Mesendoderm (in vitro differentiated cells): ENCODE measurements at regions not wholly inside any gene's neighbourhood (a gene's known extent, or its start where the extent isn't known, plus 50 kb on each side); places are given as distances from the start of the nearest gene placed in this dataset.

Experiments
- DNase-seq: peaks from one replicate; pipeline ENCODE4 v3.0.0; 2013
- H2AK5ac ChIP-seq: 2 replicates; pipeline ENCODE4 v1.6.1; 2013; ENCODE audit warnings: low read length, inconsistent platforms
- H2BK120ac ChIP-seq: 2 replicates; pipeline ENCODE4 v1.6.1; 2013; ENCODE audit warnings: low read depth, mild to moderate bottlenecking, low read length, moderate library complexity, mixed read lengths
- H2BK15ac ChIP-seq: replicated peaks from 2 replicates; pipeline ENCODE4 v1.6.1; 2013; ENCODE audit warnings: low read depth, mild to moderate bottlenecking, moderate library complexity
- H2BK5ac ChIP-seq: 2 replicates; pipeline ENCODE4 v1.6.1; 2013; ENCODE audit warnings: low read length, inconsistent platforms
- H3K18ac ChIP-seq: 2 replicates; pipeline ENCODE4 v1.6.1; 2013; ENCODE audit warnings: mild to moderate bottlenecking, low read length, mixed read lengths
- H3K23ac ChIP-seq: one replicate; pipeline ENCODE4 v1.6.1; 2013; ENCODE audit warnings: low read length
- H3K27ac ChIP-seq: 2 replicates; pipeline ENCODE4 v1.5.1; 2013; ENCODE audit warnings: low read depth, mild to moderate bottlenecking, inconsistent platforms, low read length, moderate library complexity
- H3K27me3 ChIP-seq: 2 replicates; pipeline ENCODE4 v1.6.1; 2013; ENCODE audit warnings: low read length, control low read depth, mild to moderate bottlenecking, inconsistent platforms; ENCODE audit not compliant: insufficient read depth, poor library complexity
- H3K36me3 ChIP-seq: 2 replicates; pipeline ENCODE4 v1.6.1; 2013; ENCODE audit warnings: low read length, inconsistent platforms; ENCODE audit not compliant: control insufficient read depth, insufficient read depth
- H3K4ac ChIP-seq: one replicate; pipeline ENCODE4 v1.6.1; 2013; ENCODE audit warnings: low read depth, mild to moderate bottlenecking, low read length, moderate library complexity
- H3K4me1 ChIP-seq: 2 replicates; pipeline ENCODE4 v1.6.1; 2013; ENCODE audit warnings: low read depth, low read length, inconsistent platforms; ENCODE audit not compliant: control insufficient read depth
- H3K4me2 ChIP-seq: 2 replicates; pipeline ENCODE4 v1.6.1; 2013; ENCODE audit warnings: low read length
- H3K4me3 ChIP-seq: 2 replicates; pipeline ENCODE4 v1.5.1; 2013; ENCODE audit warnings: mild to moderate bottlenecking, low read length
- H3K56ac ChIP-seq: one replicate; pipeline ENCODE4 v1.6.1; 2013; ENCODE audit warnings: low read length
- H3K79me1 ChIP-seq: 2 replicates; pipeline ENCODE4 v1.6.1; 2013; ENCODE audit warnings: low read length, inconsistent platforms
- H3K79me2 ChIP-seq: 2 replicates; pipeline ENCODE4 v1.6.1; 2013; ENCODE audit warnings: mild to moderate bottlenecking, low read length; ENCODE audit not compliant: control insufficient read depth, insufficient read depth
- H3K9ac ChIP-seq: 2 replicates; pipeline ENCODE4 v1.6.1; 2013; ENCODE audit warnings: low read length, inconsistent platforms
- H4K5ac ChIP-seq: one replicate; pipeline ENCODE4 v1.6.1; 2013; ENCODE audit warnings: low read length
- H4K8ac ChIP-seq: one replicate; pipeline ENCODE4 v1.6.1; 2013; ENCODE audit warnings: low read depth, mild to moderate bottlenecking, control low read depth, low read length, moderate library complexity
- WGBS: extraction: QIAGEN DNeasy Blood & Tissue Kit; methylation state at CpG from one replicate; pipeline ENCODE4 v1.1.7; 2013; ENCODE audit warnings: low lambda C conversion rate, missing lambda C conversion rate; ENCODE audit not compliant: insufficient coverage; ENCODE audit errors: extremely low coverage; 5-methylcytosine and 5-hydroxymethylcytosine counted together

GRCh38 chr12:24379433-24379832, 430.0 kb upstream of the SOX5 start:
- H3K4me2 ChIP-seq: no peak overlapping the region
- H2BK15ac ChIP-seq: no peak overlapping the region
- H3K27me3 ChIP-seq: no peaks in the 10 kb centered on the region
- no CpG with 5 or more reads among the region's 3 CpGs for WGBS
- H3K4ac ChIP-seq: no peak overlapping the region
- no peak overlapping the region for H3K23ac ChIP-seq
- no peak overlapping the region for H3K18ac ChIP-seq
- no peak overlapping the region for H2AK5ac ChIP-seq
- H3K56ac ChIP-seq: no peak overlapping the region
- no peak overlapping the region for H2BK5ac ChIP-seq
- H3K9ac ChIP-seq: no peak overlapping the region
- H3K4me1 ChIP-seq: peaks cover 15% of the 10 kb centered on the region
- no peak overlapping the region for H2BK120ac ChIP-seq
- H3K4me3 ChIP-seq: no peak overlapping the region
- H3K27ac ChIP-seq: peak overlapping the region; percentile 22
- peak; percentile 65 for DNase-seq
- H3K79me1 ChIP-seq: no peaks in the 10 kb centered on the region
- H4K8ac ChIP-seq: no peak overlapping the region
- no peaks in the 10 kb centered on the region for H3K36me3 ChIP-seq
- no peak overlapping the region for H4K5ac ChIP-seq
- H3K79me2 ChIP-seq: no peaks in the 10 kb centered on the region

DNA sequence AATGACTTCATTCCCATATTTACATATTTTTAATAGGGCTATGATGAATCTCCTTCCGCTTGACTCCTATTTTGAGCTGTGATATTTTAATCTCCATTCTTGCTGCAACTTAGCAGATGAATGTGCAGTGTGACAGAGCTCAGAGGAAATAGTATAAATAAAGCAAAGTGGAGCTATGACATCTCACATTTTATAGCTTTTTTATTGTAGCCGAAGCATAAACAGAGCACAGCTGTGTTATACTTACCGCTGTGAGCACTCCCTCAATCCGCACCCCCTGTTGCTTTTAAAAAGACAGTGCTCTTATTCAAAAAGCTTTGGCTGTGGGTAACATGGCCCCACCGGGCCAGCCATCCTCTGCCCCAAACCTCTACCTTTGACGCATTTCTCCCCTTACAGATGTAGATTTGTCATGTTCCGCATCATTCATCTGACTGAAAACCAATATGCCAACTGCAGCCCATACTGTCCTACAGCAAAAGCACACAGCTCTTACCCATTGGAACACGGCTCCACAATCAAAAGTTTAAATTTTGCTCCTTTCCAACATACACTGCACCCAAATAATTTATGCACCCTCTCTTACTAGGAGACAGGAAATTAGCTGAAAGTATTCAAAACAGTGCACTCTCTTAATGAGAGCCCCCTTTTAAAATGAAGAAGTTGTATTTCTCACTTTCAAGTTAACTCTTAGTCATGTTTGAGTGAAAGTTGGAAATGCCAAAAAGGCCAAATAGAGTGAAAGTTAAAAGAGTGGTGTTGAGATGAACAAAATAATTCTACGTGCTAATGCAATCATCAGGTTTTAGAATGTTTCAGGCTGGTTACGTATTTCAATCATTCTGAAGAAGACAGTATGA, 429.3 kb upstream of the SOX5 start:
- Histone ChIP-seq H3K27ac (no peak overlapping the region), H3K4me3 (no peak overlapping the region)

GRCh38 chr12:24374452-24374851, 425.0 kb upstream of the SOX5 start:
- H3K79me1 ChIP-seq: no peaks in the 10 kb centered on the region
- H2AK5ac ChIP-seq: no peak overlapping the region
- no peaks in the 10 kb centered on the region for H3K27me3 ChIP-seq
- no peaks in the 10 kb centered on the region for H3K36me3 ChIP-seq
- peaks cover 12% of the 10 kb centered on the region for H3K4me1 ChIP-seq
- H3K9ac ChIP-seq: no peak overlapping the region
- no peak for DNase-seq
- H3K56ac ChIP-seq: no peak overlapping the region
- H2BK120ac ChIP-seq: no peak overlapping the region
- no peak overlapping the region for H2BK15ac ChIP-seq
- H3K79me2 ChIP-seq: no peaks in the 10 kb centered on the region
- no peak overlapping the region for H3K4me3 ChIP-seq
- no peak overlapping the region for H4K8ac ChIP-seq
- H4K5ac ChIP-seq: no peak overlapping the region
- H3K4me2 ChIP-seq: no peak overlapping the region
- no peak overlapping the region for H2BK5ac ChIP-seq
- no peak overlapping the region for H3K18ac ChIP-seq
- no peak overlapping the region for H3K27ac ChIP-seq
- no peak overlapping the region for H3K23ac ChIP-seq
- no peak overlapping the region for H3K4ac ChIP-seq

More for the DNA sequence above, 429.3 kb upstream of the SOX5 start:
- Histone ChIP-seq H3K4me2 (no peak overlapping the region), H3K36me3 (no peaks in the 10 kb centered on the region), H2BK5ac (no peak overlapping the region), H2BK15ac (no peak overlapping the region), H3K27me3 (no peaks in the 10 kb centered on the region), H3K4me1 (peaks cover 15% of the 10 kb centered on the region), H3K9ac (no peak overlapping the region), H3K4ac (no peak overlapping the region), H3K79me2 (no peaks in the 10 kb centered on the region), H3K18ac (no peak overlapping the region), H4K8ac (no peak overlapping the region), H3K79me1 (no peaks in the 10 kb centered on the region), H2AK5ac (no peak overlapping the region), H4K5ac (no peak overlapping the region), H3K56ac (no peak overlapping the region), H3K23ac (no peak overlapping the region), H2BK120ac (no peak overlapping the region)
- no peak for DNase-seq
- no CpG with 5 or more reads among the region's 10 CpGs for WGBS

DNA sequence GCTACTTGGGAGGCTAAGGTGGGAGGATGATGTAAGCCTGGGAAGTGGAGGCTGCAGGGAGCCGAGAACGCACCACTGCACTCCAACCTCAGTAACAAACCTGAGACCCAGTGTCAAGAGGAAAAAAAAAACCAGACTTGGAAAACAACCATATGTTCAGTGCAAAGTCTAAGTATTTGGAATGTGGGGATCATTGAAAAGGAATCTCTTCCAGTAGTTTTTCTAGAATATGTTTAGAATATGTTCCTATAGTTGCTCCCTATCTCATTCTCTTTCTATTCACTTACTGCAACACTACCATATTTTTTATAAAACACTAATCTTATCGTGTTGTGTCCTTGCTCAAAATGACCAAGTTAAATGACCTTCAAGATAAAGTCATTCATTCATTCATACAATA, 423.5 kb upstream of the SOX5 start:
- no peak overlapping the region for H2AK5ac ChIP-seq
- no peaks in the 10 kb centered on the region for H3K79me1 ChIP-seq
- H3K18ac ChIP-seq: no peak overlapping the region
- no peak for DNase-seq
- H4K8ac ChIP-seq: no peak overlapping the region
- no peak overlapping the region for H2BK120ac ChIP-seq
- no peak overlapping the region for H3K9ac ChIP-seq
- 100% methylated on average over 1 of the region's 3 CpGs for WGBS
- no peaks in the 10 kb centered on the region for H3K27me3 ChIP-seq
- no peaks in the 10 kb centered on the region for H3K36me3 ChIP-seq
- H4K5ac ChIP-seq: no peak overlapping the region
- H3K56ac ChIP-seq: no peak overlapping the region
- no peaks in the 10 kb centered on the region for H3K79me2 ChIP-seq
- H2BK15ac ChIP-seq: no peak overlapping the region
- H2BK5ac ChIP-seq: no peak overlapping the region
- H3K23ac ChIP-seq: no peak overlapping the region
- H3K4me3 ChIP-seq: no peak overlapping the region
- no peak overlapping the region for H3K4ac ChIP-seq
- H3K27ac ChIP-seq: no peak overlapping the region
- H3K4me1 ChIP-seq: no peaks in the 10 kb centered on the region
- no peak overlapping the region for H3K4me2 ChIP-seq

- H3K27ac ChIP-seq: no peak overlapping the region
- no peaks in the 10 kb centered on the region for H3K4me1 ChIP-seq
- no peaks in the 10 kb centered on the region for H3K79me1 ChIP-seq
- no peak overlapping the region for H2BK5ac ChIP-seq
- no peak overlapping the region for H3K9ac ChIP-seq
- H3K4me3 ChIP-seq: no peak overlapping the region
- no peak for DNase-seq
- no peak overlapping the region for H2BK15ac ChIP-seq
- no peak overlapping the region for H3K18ac ChIP-seq
- no peak overlapping the region for H3K4me2 ChIP-seq
- no peak overlapping the region for H2BK120ac ChIP-seq
- no CpG with 5 or more reads among the region's 1 CpG for WGBS
- no peak overlapping the region for H3K4ac ChIP-seq
- no peaks in the 10 kb centered on the region for H3K36me3 ChIP-seq
- no peak overlapping the region for H4K5ac ChIP-seq
- no peaks in the 10 kb centered on the region for H3K27me3 ChIP-seq
- no peak overlapping the region for H2AK5ac ChIP-seq
- no peaks in the 10 kb centered on the region for H3K79me2 ChIP-seq
- no peak overlapping the region for H3K23ac ChIP-seq
- H4K8ac ChIP-seq: no peak overlapping the region
- no peak overlapping the region for H3K56ac ChIP-seq
These were observed 417.0 kb upstream of the SOX5 start for GRCh38 chr12:24366514-24366913.

- H3K56ac ChIP-seq: no peak overlapping the region
- no peaks in the 10 kb centered on the region for H3K79me1 ChIP-seq
- H3K79me2 ChIP-seq: no peaks in the 10 kb centered on the region
- no peak overlapping the region for H4K8ac ChIP-seq
- no peaks in the 10 kb centered on the region for H3K27me3 ChIP-seq
- no peak overlapping the region for H2BK120ac ChIP-seq
- H3K4me2 ChIP-seq: no peak overlapping the region
- H3K36me3 ChIP-seq: no peaks in the 10 kb centered on the region
- H3K18ac ChIP-seq: no peak overlapping the region
- no CpG with 5 or more reads among the region's 2 CpGs for WGBS
- no peak overlapping the region for H3K4me3 ChIP-seq
- no peak overlapping the region for H2BK5ac ChIP-seq
- no peaks in the 10 kb centered on the region for H3K4me1 ChIP-seq
- H3K4ac ChIP-seq: no peak overlapping the region
- no peak overlapping the region for H2BK15ac ChIP-seq
- H3K27ac ChIP-seq: no peak overlapping the region
- H4K5ac ChIP-seq: no peak overlapping the region
- DNase-seq: no peak
- no peak overlapping the region for H2AK5ac ChIP-seq
- no peak overlapping the region for H3K9ac ChIP-seq
- no peak overlapping the region for H3K23ac ChIP-seq
These were observed 415.5 kb upstream of the SOX5 start for GRCh38 chr12:24364921-24365320.
